HL-60 (cell line): ENCODE measurements at regions not wholly inside any gene's neighbourhood (a gene's known extent, or its start where the extent isn't known, plus 50 kb on each side); places are given as distances from the start of the nearest gene placed in this dataset.

Experiments used
- DNase-seq, 2 experiments: peaks; one replicate each; pipeline ENCODE4 v3.0.0-alpha.2; 2010 to 2020; ENCODE audit warnings: low read depth in 1 of 2, low spot score in 1 of 2
- H3K27ac ChIP-seq: fragments of 250-450 bp; sonication (Bioruptor Pico); replicated peaks from 2 replicates; pipeline ENCODE4 v1.5.1; 2020; ENCODE audit warnings: mild to moderate bottlenecking, moderate library complexity
- H3K27me3 ChIP-seq: fragments of 250-450 bp; sonication (Bioruptor Pico); 2 replicates; pipeline ENCODE4 v1.5.1; 2021; ENCODE audit warnings: mild to moderate bottlenecking, moderate library complexity; ENCODE audit not compliant: insufficient read depth, poor library complexity, severe bottlenecking
- H3K4me3 ChIP-seq: replicated peaks from 2 replicates; pipeline ENCODE4 v1.5.1; 2011; ENCODE audit warnings: mild to moderate bottlenecking, control low read depth, low read length; ENCODE audit not compliant: insufficient read depth
- GABPA ChIP-seq: IDR thresholded peaks from 2 replicates; pipeline ENCODE4 v1.6.1; 2012; ENCODE audit warnings: low read depth
- POLR2AphosphoS5 ChIP-seq: IDR thresholded peaks from 2 replicates; pipeline ENCODE4 v1.6.1; 2012; ENCODE audit warnings: low read depth
- REST ChIP-seq: IDR thresholded peaks from 2 replicates; pipeline ENCODE4 v1.6.1; 2012; ENCODE audit warnings: low read depth; ENCODE audit not compliant: insufficient replicate concordance
- SPI1 ChIP-seq: IDR thresholded peaks from 2 replicates; pipeline ENCODE4 v1.6.1; 2012; ENCODE audit warnings: low read depth, mild to moderate bottlenecking, borderline replicate concordance
- TF ChIP-seq, protein P1 (sequence below): IDR thresholded peaks from one replicate; pipeline ENCODE4 v1.5.1; 2011; ENCODE audit warnings: low read length, control low read depth, inconsistent platforms; ENCODE audit not compliant: insufficient read depth

- TF ChIP-seq, protein P1, sequence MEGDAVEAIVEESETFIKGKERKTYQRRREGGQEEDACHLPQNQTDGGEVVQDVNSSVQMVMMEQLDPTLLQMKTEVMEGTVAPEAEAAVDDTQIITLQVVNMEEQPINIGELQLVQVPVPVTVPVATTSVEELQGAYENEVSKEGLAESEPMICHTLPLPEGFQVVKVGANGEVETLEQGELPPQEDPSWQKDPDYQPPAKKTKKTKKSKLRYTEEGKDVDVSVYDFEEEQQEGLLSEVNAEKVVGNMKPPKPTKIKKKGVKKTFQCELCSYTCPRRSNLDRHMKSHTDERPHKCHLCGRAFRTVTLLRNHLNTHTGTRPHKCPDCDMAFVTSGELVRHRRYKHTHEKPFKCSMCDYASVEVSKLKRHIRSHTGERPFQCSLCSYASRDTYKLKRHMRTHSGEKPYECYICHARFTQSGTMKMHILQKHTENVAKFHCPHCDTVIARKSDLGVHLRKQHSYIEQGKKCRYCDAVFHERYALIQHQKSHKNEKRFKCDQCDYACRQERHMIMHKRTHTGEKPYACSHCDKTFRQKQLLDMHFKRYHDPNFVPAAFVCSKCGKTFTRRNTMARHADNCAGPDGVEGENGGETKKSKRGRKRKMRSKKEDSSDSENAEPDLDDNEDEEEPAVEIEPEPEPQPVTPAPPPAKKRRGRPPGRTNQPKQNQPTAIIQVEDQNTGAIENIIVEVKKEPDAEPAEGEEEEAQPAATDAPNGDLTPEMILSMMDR: no peak
- TF ChIP-seq REST (no peak), SPI1 (no peak), POLR2AphosphoS5 (no peak), GABPA (no peak)
- Histone ChIP-seq H3K27me3 (no peaks in the 10 kb centered on the region), H3K27ac (peak overlapping the region; percentile 83), H3K4me3 (no peak overlapping the region)
- DNase-seq: no peak
Observed at GRCh38 chr20:1810572-1810925, 84.7 kb upstream of the SIRPA start.

DNA sequence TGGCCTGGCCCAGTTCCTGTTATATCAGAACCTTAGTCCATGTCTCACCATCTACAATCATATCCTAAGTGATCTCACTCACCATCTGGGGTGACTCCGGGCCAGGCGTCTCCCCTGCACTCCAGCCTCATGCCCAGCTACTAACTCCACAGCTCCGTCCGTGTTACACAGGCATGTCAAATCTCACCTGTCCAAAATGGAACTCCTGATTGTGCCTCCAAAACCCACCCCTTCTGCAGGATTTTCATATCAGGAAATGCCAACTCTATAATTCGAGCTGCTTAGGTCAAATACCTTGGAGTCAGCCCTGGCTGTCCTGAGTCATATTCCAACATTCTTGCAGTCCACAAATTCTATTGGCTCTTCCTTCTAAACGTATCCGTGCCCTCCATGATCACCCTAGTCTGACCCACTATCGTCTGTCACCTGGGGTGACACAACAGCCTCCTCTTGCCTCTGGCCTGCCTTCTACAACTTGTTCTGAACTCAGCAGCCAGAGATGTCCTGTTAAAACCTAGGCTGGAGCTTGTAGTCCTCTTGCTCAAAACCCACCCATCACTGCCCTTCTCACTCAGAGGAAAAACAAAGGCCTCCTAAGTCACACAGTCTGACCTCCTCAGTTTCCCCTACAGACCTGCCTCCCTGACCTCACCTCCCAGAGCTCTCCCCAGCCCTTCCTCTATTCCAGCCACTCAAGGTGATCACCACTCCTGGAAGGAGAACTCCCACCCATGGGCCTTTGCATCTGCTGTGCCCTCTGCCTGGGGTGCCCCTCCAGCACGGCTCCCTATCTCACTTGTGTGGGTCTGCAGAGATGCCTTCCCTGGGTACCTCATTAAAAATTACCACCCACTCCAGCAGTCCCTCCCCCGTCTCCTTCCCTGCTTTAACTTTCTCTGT, 85.3 kb upstream of the SIRPA start:
- H3K4me3 ChIP-seq: no peak overlapping the region
- H3K27ac ChIP-seq: peak overlapping the region; percentile 83
- DNase-seq: no peak
- TF ChIP-seq POLR2AphosphoS5 (no peak), SPI1 (no peak), REST (no peak), GABPA (no peak)
- TF ChIP-seq, protein P1: no peak
- H3K27me3 ChIP-seq: no peaks in the 10 kb centered on the region

- H3K4me3 ChIP-seq: no peak overlapping the region
Observed at GRCh38 chr20:1809131-1809572, 86.1 kb upstream of the SIRPA start.

More at GRCh38 chr20:1809131-1809572, 86.1 kb upstream of the SIRPA start:
- Histone ChIP-seq H3K27me3 (no peaks in the 10 kb centered on the region), H3K27ac (no peak overlapping the region)
- TF ChIP-seq POLR2AphosphoS5 (no peak), SPI1 (no peak), GABPA (no peak), REST (no peak)
- TF ChIP-seq, protein P1: no peak
- no peak for DNase-seq
